Astrocyte (in vitro differentiated cells and primary cell): ENCODE measurements at regions not wholly inside any gene's neighbourhood (a gene's known extent, or its start where the extent isn't known, plus 50 kb on each side); places are given as distances from the start of the nearest gene placed in this dataset.

ENCODE experiments used
- EZH2 ChIP-seq: IDR thresholded peaks from 2 replicates; pipeline ENCODE4 v1.6.1; 2012; ENCODE audit warnings: mild to moderate bottlenecking, low read length, inconsistent platforms; ENCODE audit not compliant: insufficient read depth
- TF ChIP-seq, protein P1 (sequence below): IDR thresholded peaks from 2 replicates; pipeline ENCODE4 v1.5.1; 2011; ENCODE audit warnings: low read depth, mild to moderate bottlenecking, inconsistent platforms, low read length, moderate library complexity; ENCODE audit not compliant: insufficient read depth

DNA sequence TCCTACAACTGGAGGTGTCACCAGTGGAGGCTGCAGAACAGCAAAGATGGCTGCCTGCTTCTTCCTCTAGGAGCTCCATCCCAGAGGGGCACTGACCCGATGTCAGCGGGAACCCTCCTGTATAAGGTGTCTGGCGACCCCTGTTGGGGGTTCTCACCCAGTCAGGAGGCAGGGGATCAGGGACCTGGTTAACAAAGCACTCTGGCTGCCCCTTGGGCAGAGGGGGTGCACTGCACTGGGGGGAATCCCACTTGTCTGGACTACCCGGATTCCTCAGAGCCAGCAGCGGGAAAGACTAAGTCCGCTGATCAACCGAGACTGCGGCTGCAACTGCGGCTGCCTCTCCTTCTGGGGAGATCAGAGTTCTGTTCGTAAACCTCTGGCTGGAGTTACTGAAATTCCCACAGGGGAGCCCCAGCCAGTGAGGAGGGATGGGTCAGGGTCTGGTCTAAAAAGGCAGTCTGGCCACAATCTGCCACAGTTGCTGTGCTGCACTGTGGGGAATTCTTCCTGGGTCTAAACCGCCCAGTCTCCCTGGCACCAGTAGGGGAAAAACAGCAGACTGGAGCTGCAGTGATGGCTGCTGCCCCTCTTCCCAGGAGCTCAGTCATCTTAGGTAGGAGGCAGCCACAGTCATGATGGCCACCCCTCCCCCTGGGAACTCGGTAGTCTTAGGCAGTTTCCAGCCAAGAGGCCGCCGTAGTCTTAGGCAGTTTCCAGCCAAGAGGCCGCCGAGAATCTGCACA, 213.4 kb downstream of the CYB561 start:
- TF ChIP-seq EZH2: no peak
- TF ChIP-seq, protein P1, sequence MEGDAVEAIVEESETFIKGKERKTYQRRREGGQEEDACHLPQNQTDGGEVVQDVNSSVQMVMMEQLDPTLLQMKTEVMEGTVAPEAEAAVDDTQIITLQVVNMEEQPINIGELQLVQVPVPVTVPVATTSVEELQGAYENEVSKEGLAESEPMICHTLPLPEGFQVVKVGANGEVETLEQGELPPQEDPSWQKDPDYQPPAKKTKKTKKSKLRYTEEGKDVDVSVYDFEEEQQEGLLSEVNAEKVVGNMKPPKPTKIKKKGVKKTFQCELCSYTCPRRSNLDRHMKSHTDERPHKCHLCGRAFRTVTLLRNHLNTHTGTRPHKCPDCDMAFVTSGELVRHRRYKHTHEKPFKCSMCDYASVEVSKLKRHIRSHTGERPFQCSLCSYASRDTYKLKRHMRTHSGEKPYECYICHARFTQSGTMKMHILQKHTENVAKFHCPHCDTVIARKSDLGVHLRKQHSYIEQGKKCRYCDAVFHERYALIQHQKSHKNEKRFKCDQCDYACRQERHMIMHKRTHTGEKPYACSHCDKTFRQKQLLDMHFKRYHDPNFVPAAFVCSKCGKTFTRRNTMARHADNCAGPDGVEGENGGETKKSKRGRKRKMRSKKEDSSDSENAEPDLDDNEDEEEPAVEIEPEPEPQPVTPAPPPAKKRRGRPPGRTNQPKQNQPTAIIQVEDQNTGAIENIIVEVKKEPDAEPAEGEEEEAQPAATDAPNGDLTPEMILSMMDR: no peak
